Liver (tissue), 8 donors: ENCODE measurements at regions not wholly inside any gene's neighbourhood (a gene's known extent, or its start where the extent isn't known, plus 50 kb on each side); places are given as distances from the start of the nearest gene placed in this dataset.

Experiments
- DNase-seq: peaks from one replicate; pipeline ENCODE4 v3.0.0-alpha.2; 2017; ENCODE audit warnings: low spot score
- H3K27ac ChIP-seq, 2 donors: one replicate each; pipeline ENCODE4 v1.7.0; 2013; ENCODE audit warnings: inconsistent platforms in 2 of 2, low read length in 2 of 2, control low read depth in 1 of 2, low read depth in 1 of 2, mild to moderate bottlenecking in 1 of 2
- H3K27me3 ChIP-seq, 4 donors: one replicate each; pipeline versions ENCODE4 v1.6.1 to v1.7.0; 2013; ENCODE audit warnings: low read length in 3 of 4, inconsistent platforms in 1 of 4, mild to moderate bottlenecking in 1 of 4, moderate library complexity in 1 of 4; ENCODE audit not compliant: control insufficient read depth in 4 of 4, insufficient read depth in 4 of 4
- H3K36me3 ChIP-seq, 4 donors: one replicate each; pipeline versions ENCODE4 v1.6.1 to v1.7.0; 2013; ENCODE audit warnings: low read length in 3 of 4, mild to moderate bottlenecking in 3 of 4, low read depth in 1 of 4, moderate library complexity in 1 of 4; ENCODE audit not compliant: control insufficient read depth in 4 of 4, insufficient read depth in 3 of 4
- H3K4me1 ChIP-seq, 4 donors: one replicate each; pipeline versions ENCODE4 v1.6.1 to v1.7.0; 2013; ENCODE audit warnings: low read length in 3 of 4, mild to moderate bottlenecking in 3 of 4, moderate library complexity in 1 of 4; ENCODE audit not compliant: control insufficient read depth in 4 of 4, insufficient read depth in 4 of 4
- H3K4me3 ChIP-seq, 3 donors: one replicate each; pipeline versions ENCODE4 v1.6.1 to v1.7.0; 2013; ENCODE audit warnings: low read length in 3 of 3, control low read depth in 1 of 3, low read depth in 1 of 3, mild to moderate bottlenecking in 1 of 3
- H3K9ac ChIP-seq, 2 donors: one replicate each; pipeline ENCODE4 v1.7.0; 2013; ENCODE audit warnings: low read length in 2 of 2, mild to moderate bottlenecking in 2 of 2, moderate library complexity in 2 of 2, control low read depth in 1 of 2, low read depth in 1 of 2
- H3K9me3 ChIP-seq, 4 donors: one replicate each; pipeline versions ENCODE4 v1.6.1 to v1.7.0; 2013; ENCODE audit warnings: low read length in 3 of 4; ENCODE audit not compliant: control insufficient read depth in 4 of 4
- EGR1 ChIP-seq, 2 donors: IDR thresholded peaks; 2 replicates each; pipeline ENCODE4 v1.6.1; 2016 to 2018; ENCODE audit warnings: antibody characterized with exemption in 2 of 2, low read depth in 2 of 2
- FOXA1 ChIP-seq: IDR thresholded peaks from 2 replicates; pipeline ENCODE4 v1.6.1; 2016; ENCODE audit warnings: antibody characterized with exemption
- GABPA ChIP-seq, 2 donors: IDR thresholded peaks in 1 of 2; conservative IDR thresholded peaks in 1 of 2; 2 replicates each; pipeline ENCODE4 v1.6.1; 2016; ENCODE audit warnings: antibody characterized with exemption in 2 of 2, mild to moderate bottlenecking in 1 of 2, moderate library complexity in 1 of 2
- HNF4A ChIP-seq, 2 donors: conservative IDR thresholded peaks; 2 replicates each; pipeline ENCODE4 v1.6.1; 2016; ENCODE audit warnings: antibody characterized with exemption in 2 of 2, mild to moderate bottlenecking in 2 of 2
- HNF4G ChIP-seq: IDR thresholded peaks from 2 replicates; pipeline ENCODE4 v1.6.1; 2016; ENCODE audit warnings: antibody characterized with exemption
- MAX ChIP-seq: IDR thresholded peaks from 2 replicates; pipeline ENCODE4 v1.6.1; 2016; ENCODE audit warnings: antibody characterized with exemption
- NR2F2 ChIP-seq: IDR thresholded peaks from 2 replicates; pipeline ENCODE4 v1.6.1; 2016; ENCODE audit warnings: antibody characterized with exemption
- REST ChIP-seq: IDR thresholded peaks from 2 replicates; pipeline ENCODE4 v1.6.1; 2016; ENCODE audit warnings: antibody characterized with exemption, mild to moderate bottlenecking
- RXRA ChIP-seq, 2 donors: IDR thresholded peaks; 2 replicates each; pipeline ENCODE4 v1.6.1; 2017 to 2018; ENCODE audit warnings: antibody characterized with exemption in 2 of 2, mild to moderate bottlenecking in 1 of 2
- TAF1 ChIP-seq: conservative IDR thresholded peaks from 2 replicates; pipeline ENCODE4 v1.6.1; 2016; ENCODE audit warnings: antibody characterized with exemption, mild to moderate bottlenecking
- YY1 ChIP-seq: IDR thresholded peaks from 2 replicates; pipeline ENCODE4 v1.6.1; 2016; ENCODE audit warnings: antibody characterized with exemption, mild to moderate bottlenecking
- WGBS: extraction: QIAGEN DNeasy Blood & Tissue Kit; methylation state at CpG from one replicate; pipeline ENCODE4 v1.1.7; 2013; 5-methylcytosine and 5-hydroxymethylcytosine counted together
- TF ChIP-seq, protein P1 (sequence below): IDR thresholded peaks from 2 replicates; pipeline ENCODE4 v1.6.1; 2016; ENCODE audit warnings: antibody characterized with exemption
- TF ChIP-seq, protein P2 (sequence below): fragments of 150-350 bp; IDR thresholded peaks from 2 replicates; pipeline ENCODE4 v1.5.1; 2017; ENCODE audit warnings: improper control_type of control experiment, low read depth, low read length; ENCODE audit not compliant: missing input control
- TF ChIP-seq, protein P3 (sequence below): IDR thresholded peaks from 2 replicates; pipeline ENCODE4 v1.6.1; 2016; ENCODE audit warnings: antibody characterized with exemption
- donor health status: healthy.
- donor health status: healthy.
- donor health status: healthy.
- donor health status: healthy.
- donor health status: healthy.

DNA sequence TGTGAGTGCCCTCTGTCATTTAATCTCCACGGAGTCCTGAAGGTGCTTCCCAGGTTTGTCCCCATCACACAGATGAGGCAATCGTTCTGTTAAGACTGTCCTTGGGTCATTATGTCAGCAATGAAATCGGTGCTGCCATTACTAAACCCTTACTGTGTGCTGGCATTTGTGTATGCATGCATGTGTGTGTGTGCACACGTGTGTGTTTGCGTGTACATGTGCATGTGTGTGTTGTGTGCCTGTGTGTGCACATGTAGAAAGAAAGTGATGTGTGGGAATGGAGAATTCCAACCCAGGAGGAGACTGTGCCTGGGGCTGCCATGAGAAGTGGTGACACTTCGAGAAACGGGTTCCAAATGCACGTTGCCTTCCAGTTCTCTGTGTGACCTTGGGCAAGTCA is 110.3 kb downstream of the CDH26 start:
- no peak for DNase-seq
- no peak overlapping the region for H3K4me3 ChIP-seq
- TF ChIP-seq EGR1 (IDR thresholded peaks at IDR 0.05; ENCODE audit: low read depth in 2 of 2) (no peak), HNF4A (conservative IDR thresholded peaks at IDR 0.05) (no peak), REST (no peak), NR2F2 (no peak), YY1 (no peak), FOXA1 (no peak), RXRA (IDR thresholded peaks at IDR 0.05) (no peak)
- TF ChIP-seq, protein P1, sequence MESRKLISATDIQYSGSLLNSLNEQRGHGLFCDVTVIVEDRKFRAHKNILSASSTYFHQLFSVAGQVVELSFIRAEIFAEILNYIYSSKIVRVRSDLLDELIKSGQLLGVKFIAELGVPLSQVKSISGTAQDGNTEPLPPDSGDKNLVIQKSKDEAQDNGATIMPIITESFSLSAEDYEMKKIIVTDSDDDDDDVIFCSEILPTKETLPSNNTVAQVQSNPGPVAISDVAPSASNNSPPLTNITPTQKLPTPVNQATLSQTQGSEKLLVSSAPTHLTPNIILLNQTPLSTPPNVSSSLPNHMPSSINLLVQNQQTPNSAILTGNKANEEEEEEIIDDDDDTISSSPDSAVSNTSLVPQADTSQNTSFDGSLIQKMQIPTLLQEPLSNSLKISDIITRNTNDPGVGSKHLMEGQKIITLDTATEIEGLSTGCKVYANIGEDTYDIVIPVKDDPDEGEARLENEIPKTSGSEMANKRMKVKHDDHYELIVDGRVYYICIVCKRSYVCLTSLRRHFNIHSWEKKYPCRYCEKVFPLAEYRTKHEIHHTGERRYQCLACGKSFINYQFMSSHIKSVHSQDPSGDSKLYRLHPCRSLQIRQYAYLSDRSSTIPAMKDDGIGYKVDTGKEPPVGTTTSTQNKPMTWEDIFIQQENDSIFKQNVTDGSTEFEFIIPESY = no peak
- no peaks in the 10 kb centered on the region for H3K36me3 ChIP-seq
- no peak overlapping the region for H3K27ac ChIP-seq
- H3K9ac ChIP-seq = no peak overlapping the region
- H3K27me3 ChIP-seq = no peaks in the 10 kb centered on the region
- peaks cover 0 to 2% (median 0%) of the 10 kb centered on the region in 4 donors for H3K9me3 ChIP-seq
- WGBS = 78% methylated on average over 8 of the region's 8 CpGs
- no peaks in the 10 kb centered on the region for H3K4me1 ChIP-seq

GRCh38 chr20:60069656-60070055 is 111.4 kb downstream of the CDH26 start:
- Histone ChIP-seq H3K9ac (no peak overlapping the region), H3K36me3 (no peaks in the 10 kb centered on the region), H3K9me3 (peaks cover 0 to 2% (median 0%) of the 10 kb centered on the region in 4 donors), H3K4me1 (no peaks in the 10 kb centered on the region), H3K27ac (no peak overlapping the region), H3K4me3 (no peak overlapping the region), H3K27me3 (no peaks in the 10 kb centered on the region)
- TF ChIP-seq, protein P2, sequence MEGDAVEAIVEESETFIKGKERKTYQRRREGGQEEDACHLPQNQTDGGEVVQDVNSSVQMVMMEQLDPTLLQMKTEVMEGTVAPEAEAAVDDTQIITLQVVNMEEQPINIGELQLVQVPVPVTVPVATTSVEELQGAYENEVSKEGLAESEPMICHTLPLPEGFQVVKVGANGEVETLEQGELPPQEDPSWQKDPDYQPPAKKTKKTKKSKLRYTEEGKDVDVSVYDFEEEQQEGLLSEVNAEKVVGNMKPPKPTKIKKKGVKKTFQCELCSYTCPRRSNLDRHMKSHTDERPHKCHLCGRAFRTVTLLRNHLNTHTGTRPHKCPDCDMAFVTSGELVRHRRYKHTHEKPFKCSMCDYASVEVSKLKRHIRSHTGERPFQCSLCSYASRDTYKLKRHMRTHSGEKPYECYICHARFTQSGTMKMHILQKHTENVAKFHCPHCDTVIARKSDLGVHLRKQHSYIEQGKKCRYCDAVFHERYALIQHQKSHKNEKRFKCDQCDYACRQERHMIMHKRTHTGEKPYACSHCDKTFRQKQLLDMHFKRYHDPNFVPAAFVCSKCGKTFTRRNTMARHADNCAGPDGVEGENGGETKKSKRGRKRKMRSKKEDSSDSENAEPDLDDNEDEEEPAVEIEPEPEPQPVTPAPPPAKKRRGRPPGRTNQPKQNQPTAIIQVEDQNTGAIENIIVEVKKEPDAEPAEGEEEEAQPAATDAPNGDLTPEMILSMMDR = no peak
- no peak for TF ChIP-seq HNF4G
- TF ChIP-seq MAX = no peak
- no peak for TF ChIP-seq REST
- TF ChIP-seq RXRA (IDR thresholded peaks at IDR 0.05) = no peak
- TF ChIP-seq, protein P1 = no peak
- no peak for TF ChIP-seq GABPA (IDR thresholded peaks at IDR 0.05 in 1 of 2, conservative IDR thresholded peaks at IDR 0.05 in 1 of 2)
- TF ChIP-seq, protein P3, sequence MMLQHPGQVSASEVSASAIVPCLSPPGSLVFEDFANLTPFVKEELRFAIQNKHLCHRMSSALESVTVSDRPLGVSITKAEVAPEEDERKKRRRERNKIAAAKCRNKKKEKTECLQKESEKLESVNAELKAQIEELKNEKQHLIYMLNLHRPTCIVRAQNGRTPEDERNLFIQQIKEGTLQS = no peak
- no peak for TF ChIP-seq TAF1
- TF ChIP-seq NR2F2 = no peak
- TF ChIP-seq EGR1 (IDR thresholded peaks at IDR 0.05; ENCODE audit: low read depth in 2 of 2) = no peak
- DNase-seq = no peak
- 66% methylated on average over 8 of the region's 8 CpGs for WGBS
